Lower lobe of right lung (tissue), 2 donors: ENCODE measurements at regions not wholly inside any gene's neighbourhood (a gene's known extent, or its start where the extent isn't known, plus 50 kb on each side); places are given as distances from the start of the nearest gene placed in this dataset.

Experiments
- ATAC-seq, 2 donors: fragments of 200-7000 bp; cut with Tn5 transposase; one replicate each; pipeline ENCODE4 v1.9.1; 2020 to 2022; ENCODE audit warnings: mild to moderate bottlenecking in 2 of 2, moderate library complexity in 2 of 2
- DNase-seq: peaks from one replicate; pipeline ENCODE4 v3.0.0-alpha.2; 2020
- H3K27ac ChIP-seq: fragments of 200-600 bp; one replicate; pipeline ENCODE4 v1.8.0; 2022
- H3K27me3 ChIP-seq: fragments of 200-600 bp; one replicate; pipeline ENCODE4 v1.8.0; 2022; ENCODE audit warnings: low read depth
- H3K36me3 ChIP-seq: fragments of 200-600 bp; one replicate; pipeline ENCODE4 v1.8.0; 2022; ENCODE audit warnings: mild to moderate bottlenecking
- H3K4me1 ChIP-seq: fragments of 200-600 bp; one replicate; pipeline ENCODE4 v1.8.0; 2022
- H3K4me3 ChIP-seq: fragments of 200-600 bp; one replicate; pipeline ENCODE4 v1.8.0; 2022; ENCODE audit warnings: mild to moderate bottlenecking
- H3K9me3 ChIP-seq: fragments of 200-600 bp; one replicate; pipeline ENCODE4 v1.8.0; 2022
- intact Hi-C: fragments of 100-400 bp; cut with DNase I; formaldehyde crosslinking; loops from one replicate; pipeline ENCODE4 v1.11.0; 2022
- TF ChIP-seq, protein P1 (sequence below): fragments of 200-600 bp; IDR thresholded peaks from one replicate; pipeline ENCODE4 v1.8.0; 2022; ENCODE audit warnings: antibody characterized with exemption, mild to moderate bottlenecking
- donor health status: DM: no; HTN: yes; CAD: no; lungs with severe emphysema.

DNA sequence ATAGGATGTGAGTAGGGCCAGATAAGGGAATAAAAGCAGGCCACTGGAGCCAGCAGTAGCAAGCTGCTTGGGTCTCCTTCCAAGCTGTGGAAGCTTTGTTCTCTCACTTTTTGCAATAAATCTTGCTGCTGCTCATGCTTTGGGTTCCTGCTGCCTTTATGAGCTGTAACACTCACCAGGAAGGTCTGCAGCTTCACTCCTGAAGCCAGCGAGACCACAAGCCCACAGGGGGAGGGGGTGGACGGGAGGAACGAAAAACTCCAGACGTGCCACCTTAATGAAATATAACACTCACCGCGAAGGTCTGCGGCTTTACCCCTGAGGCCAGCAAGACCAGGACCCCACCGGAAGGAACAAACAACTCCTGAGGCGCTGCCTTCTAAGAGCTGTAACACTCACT is 1324.4 kb upstream of the EYS start:
- Histone ChIP-seq H3K27me3 (no peaks in the 10 kb centered on the region), H3K4me1 (no peaks in the 10 kb centered on the region), H3K4me3 (no peak overlapping the region), H3K27ac (no peak overlapping the region), H3K36me3 (no peaks in the 10 kb centered on the region), H3K9me3 (no peaks in the 10 kb centered on the region)
- intact Hi-C loops: no loop called here
- DNase-seq (no peak), ATAC-seq (no peak)
- TF ChIP-seq, protein P1, sequence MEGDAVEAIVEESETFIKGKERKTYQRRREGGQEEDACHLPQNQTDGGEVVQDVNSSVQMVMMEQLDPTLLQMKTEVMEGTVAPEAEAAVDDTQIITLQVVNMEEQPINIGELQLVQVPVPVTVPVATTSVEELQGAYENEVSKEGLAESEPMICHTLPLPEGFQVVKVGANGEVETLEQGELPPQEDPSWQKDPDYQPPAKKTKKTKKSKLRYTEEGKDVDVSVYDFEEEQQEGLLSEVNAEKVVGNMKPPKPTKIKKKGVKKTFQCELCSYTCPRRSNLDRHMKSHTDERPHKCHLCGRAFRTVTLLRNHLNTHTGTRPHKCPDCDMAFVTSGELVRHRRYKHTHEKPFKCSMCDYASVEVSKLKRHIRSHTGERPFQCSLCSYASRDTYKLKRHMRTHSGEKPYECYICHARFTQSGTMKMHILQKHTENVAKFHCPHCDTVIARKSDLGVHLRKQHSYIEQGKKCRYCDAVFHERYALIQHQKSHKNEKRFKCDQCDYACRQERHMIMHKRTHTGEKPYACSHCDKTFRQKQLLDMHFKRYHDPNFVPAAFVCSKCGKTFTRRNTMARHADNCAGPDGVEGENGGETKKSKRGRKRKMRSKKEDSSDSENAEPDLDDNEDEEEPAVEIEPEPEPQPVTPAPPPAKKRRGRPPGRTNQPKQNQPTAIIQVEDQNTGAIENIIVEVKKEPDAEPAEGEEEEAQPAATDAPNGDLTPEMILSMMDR: no peak

GRCh38 chr6:67030861-67031260 is 1323.8 kb upstream of the EYS start:
- H3K27ac ChIP-seq: no peak overlapping the region
- intact Hi-C loops: no loop called here
- no peaks in the 10 kb centered on the region for H3K9me3 ChIP-seq
- no peak for DNase-seq
- TF ChIP-seq, protein P1: no peak
- no peaks in the 10 kb centered on the region for H3K36me3 ChIP-seq
- H3K4me1 ChIP-seq: no peaks in the 10 kb centered on the region
- H3K4me3 ChIP-seq: no peak overlapping the region
- ATAC-seq: no peak
- H3K27me3 ChIP-seq: no peaks in the 10 kb centered on the region

DNA sequence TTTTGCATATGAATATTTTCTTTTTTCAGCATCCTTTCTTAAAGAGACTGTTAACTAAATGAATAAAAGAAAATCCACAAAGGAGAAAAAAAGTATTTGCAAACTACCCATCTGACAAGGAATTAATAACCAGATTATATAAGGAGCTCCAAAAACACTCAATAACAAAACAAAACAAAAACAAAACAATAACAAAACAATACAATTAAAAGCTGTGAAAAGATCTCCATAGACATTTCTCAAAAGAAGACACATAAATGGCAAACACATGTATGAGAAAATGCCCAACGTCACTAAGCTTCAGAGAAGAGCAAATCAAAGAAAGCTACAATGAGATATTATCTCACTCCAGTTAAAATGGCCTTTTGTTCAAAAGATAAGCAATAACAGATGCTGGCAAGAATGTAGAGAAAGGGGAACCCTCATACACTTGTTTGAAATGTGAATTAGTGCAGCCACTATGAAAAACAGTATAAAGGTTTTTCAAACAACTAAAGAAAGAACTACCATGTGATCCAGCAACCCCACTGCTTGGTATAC is 1310.0 kb upstream of the EYS start:
- intact Hi-C loops: no loop called here
- no peak for ATAC-seq

GRCh38 chr6:67011441-67011840 is 1304.4 kb upstream of the EYS start:
- no peaks in the 10 kb centered on the region for H3K27me3 ChIP-seq
- no peak for DNase-seq
- intact Hi-C loops: no loop called here

More for the DNA sequence above, 1310.0 kb upstream of the EYS start:
- H3K4me1 ChIP-seq: no peaks in the 10 kb centered on the region
- no peak overlapping the region for H3K27ac ChIP-seq
- TF ChIP-seq, protein P1: no peak
- H3K27me3 ChIP-seq: no peaks in the 10 kb centered on the region
- H3K4me3 ChIP-seq: no peak overlapping the region
- H3K9me3 ChIP-seq: no peaks in the 10 kb centered on the region
- DNase-seq: no peak
- no peaks in the 10 kb centered on the region for H3K36me3 ChIP-seq

DNA sequence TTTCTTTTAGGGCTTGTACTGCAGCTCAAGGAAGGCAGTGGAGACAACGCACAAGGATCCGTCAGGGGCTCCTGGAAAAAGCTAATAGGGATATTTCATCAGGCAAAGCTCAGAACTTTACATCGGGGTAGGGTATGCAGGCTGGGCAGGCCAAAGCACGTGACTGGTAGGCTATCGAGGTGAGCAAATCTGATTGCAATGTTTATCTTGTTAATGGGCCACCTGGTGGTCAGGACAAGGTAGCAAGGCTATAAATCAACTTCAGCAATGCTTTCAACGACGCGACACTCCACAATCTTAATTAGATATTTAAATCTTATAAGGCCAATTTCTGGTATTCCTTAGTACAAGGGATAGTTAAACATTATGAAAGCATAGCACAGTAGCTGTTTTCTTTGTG is 1302.8 kb upstream of the EYS start:
- H3K36me3 ChIP-seq: no peaks in the 10 kb centered on the region
- intact Hi-C loops: no loop called here
- H3K9me3 ChIP-seq: no peaks in the 10 kb centered on the region
- H3K27ac ChIP-seq: no peak overlapping the region
- TF ChIP-seq, protein P1: no peak
- H3K4me1 ChIP-seq: no peaks in the 10 kb centered on the region
- ATAC-seq: no peak
- H3K27me3 ChIP-seq: no peaks in the 10 kb centered on the region
- DNase-seq: no peak
- no peak overlapping the region for H3K4me3 ChIP-seq

More at GRCh38 chr6:67011441-67011840, 1304.4 kb upstream of the EYS start:
- no peak for ATAC-seq
- no peak overlapping the region for H3K27ac ChIP-seq
- TF ChIP-seq, protein P1: no peak
- H3K9me3 ChIP-seq: no peaks in the 10 kb centered on the region
- no peak overlapping the region for H3K4me3 ChIP-seq
- no peaks in the 10 kb centered on the region for H3K4me1 ChIP-seq
- H3K36me3 ChIP-seq: no peaks in the 10 kb centered on the region

- Histone ChIP-seq H3K4me1 (no peaks in the 10 kb centered on the region), H3K27me3 (no peaks in the 10 kb centered on the region), H3K36me3 (no peaks in the 10 kb centered on the region), H3K27ac (no peak overlapping the region), H3K4me3 (no peak overlapping the region), H3K9me3 (no peaks in the 10 kb centered on the region)
- TF ChIP-seq, protein P1: no peak
- ATAC-seq (no peak), DNase-seq (no peak)
- intact Hi-C loops: no loop called here
Measured at GRCh38 chr6:67003844-67004243, 1296.8 kb upstream of the EYS start.
